ENCODE measurements at regions not wholly inside any gene's neighbourhood (a gene's known extent, or its start where the extent isn't known, plus 50 kb on each side); places are given as distances from the start of the nearest gene placed in this dataset.

DNA sequence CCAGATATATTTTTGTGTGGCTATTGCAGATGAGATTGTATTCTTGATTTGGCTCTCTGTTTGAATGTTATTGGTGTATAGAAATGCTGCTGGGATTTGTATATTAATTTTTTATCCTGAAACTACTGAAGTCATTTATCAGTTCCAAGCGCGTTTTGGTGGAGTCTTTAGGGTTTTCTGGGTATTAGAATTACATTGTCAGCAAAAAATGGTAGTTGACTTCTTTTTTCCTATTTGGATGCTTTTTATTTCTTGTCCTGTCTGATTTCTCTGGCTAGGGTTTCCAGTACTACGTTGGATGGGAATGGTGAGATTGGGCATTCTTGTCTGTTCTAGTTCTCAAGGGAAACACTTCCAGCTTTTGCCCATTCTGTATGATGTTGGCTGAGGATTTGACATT is 415.5 kb upstream of the CHRM2 start:
- H3K4me3 Mint-ChIP-seq = no peak overlapping the region
- Histone ChIP-seq H3K9me3 (ENCODE audit: control extremely low read depth in 1 of 3, control insufficient read depth in 2 of 3, insufficient read depth in 1 of 3, low read length in 2 of 3) (no peaks in the 10 kb centered on the region), H3K4me3 (ENCODE audit: control extremely low read depth in 1 of 5, extremely low read depth in 1 of 5, insufficient read depth in 1 of 5, low read depth in 2 of 5, low read length in 4 of 5) (no peak overlapping the region), H3K27me3 (replicated peaks in 1 of 4; ENCODE audit: control extremely low read depth in 1 of 4, control insufficient read depth in 3 of 4, insufficient read depth in 4 of 4, low read length in 3 of 4) (no peaks in the 10 kb centered on the region), H3K4me1 (ENCODE audit: control insufficient read depth in 2 of 2, insufficient read depth in 2 of 2, low read length in 2 of 2) (no peaks in the 10 kb centered on the region), H3K36me3 (replicated peaks in 1 of 2; ENCODE audit: control extremely low read depth in 1 of 2, control insufficient read depth in 1 of 2, extremely low read depth in 1 of 2, insufficient read depth in 2 of 2, low read length in 1 of 2) (no peaks in the 10 kb centered on the region), H3K79me2 (ENCODE audit: control insufficient read depth, insufficient read depth, low read length) (no peaks in the 10 kb centered on the region), H3K9ac (ENCODE audit: low read length) (no peak overlapping the region), H4K20me1 (ENCODE audit: control insufficient read depth, insufficient read depth, low read length, poor library complexity, severe bottlenecking) (no peaks in the 10 kb centered on the region), H3K4me2 (replicated peaks; ENCODE audit: low read depth, low read length, poor library complexity, severe bottlenecking) (no peak overlapping the region), H3K27ac (ENCODE audit: low read length in 2 of 2) (no peak overlapping the region), H2AFZ (ENCODE audit: insufficient read depth, low read depth, low read length, poor library complexity, severe bottlenecking) (no peak overlapping the region)
- no peak overlapping the region for H3K27ac Mint-ChIP-seq
- no peak for TF ChIP-seq EZH2 (IDR thresholded peaks at IDR 0.05; ENCODE audit: borderline replicate concordance, insufficient read depth, low read depth, low read length, poor library complexity, severe bottlenecking)
- TF ChIP-seq, protein P1, sequence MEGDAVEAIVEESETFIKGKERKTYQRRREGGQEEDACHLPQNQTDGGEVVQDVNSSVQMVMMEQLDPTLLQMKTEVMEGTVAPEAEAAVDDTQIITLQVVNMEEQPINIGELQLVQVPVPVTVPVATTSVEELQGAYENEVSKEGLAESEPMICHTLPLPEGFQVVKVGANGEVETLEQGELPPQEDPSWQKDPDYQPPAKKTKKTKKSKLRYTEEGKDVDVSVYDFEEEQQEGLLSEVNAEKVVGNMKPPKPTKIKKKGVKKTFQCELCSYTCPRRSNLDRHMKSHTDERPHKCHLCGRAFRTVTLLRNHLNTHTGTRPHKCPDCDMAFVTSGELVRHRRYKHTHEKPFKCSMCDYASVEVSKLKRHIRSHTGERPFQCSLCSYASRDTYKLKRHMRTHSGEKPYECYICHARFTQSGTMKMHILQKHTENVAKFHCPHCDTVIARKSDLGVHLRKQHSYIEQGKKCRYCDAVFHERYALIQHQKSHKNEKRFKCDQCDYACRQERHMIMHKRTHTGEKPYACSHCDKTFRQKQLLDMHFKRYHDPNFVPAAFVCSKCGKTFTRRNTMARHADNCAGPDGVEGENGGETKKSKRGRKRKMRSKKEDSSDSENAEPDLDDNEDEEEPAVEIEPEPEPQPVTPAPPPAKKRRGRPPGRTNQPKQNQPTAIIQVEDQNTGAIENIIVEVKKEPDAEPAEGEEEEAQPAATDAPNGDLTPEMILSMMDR (IDR thresholded peaks at IDR 0.05) = no peak
- intact Hi-C loops (cut with micrococcal nuclease) = no loop called here
- peaks cover 4% of the 10 kb centered on the region for H3K9me3 Mint-ChIP-seq (ENCODE audit: insufficient read depth)
- H3K4me1 Mint-ChIP-seq = no peaks in the 10 kb centered on the region
- WGBS (ENCODE audit: insufficient coverage) = 100% methylated on average over 3 of the region's 3 CpGs
- ATAC-seq (ENCODE audit: low read depth) = no peak
- CTCF ChIA-PET = no interaction called here
- no peak for DNase-seq
- POLR2A ChIA-PET = no interaction called here
- H3K27me3 Mint-ChIP-seq = no peaks in the 10 kb centered on the region

DNA sequence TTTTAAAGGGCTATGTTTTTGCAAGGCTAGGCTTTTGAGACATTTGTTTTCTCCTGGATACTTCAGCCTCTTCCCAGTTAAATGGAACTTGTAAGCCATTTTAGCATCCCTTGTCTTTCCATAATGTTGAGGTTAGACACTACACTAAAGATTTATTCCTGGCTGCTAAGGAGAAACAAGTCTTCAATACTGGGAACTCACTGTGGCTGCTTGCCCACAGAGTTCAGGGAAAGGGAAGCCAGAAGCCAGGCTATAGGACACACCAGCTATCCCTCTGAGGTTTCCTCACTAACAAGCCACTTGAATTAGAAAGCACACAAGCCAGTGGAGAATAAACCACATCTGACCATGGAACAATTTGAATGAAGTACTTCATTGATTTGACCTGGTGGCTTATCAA is 421.7 kb upstream of the CHRM2 start:
- Mint-ChIP-seq H3K27ac (no peak overlapping the region), H3K27me3 (no peaks in the 10 kb centered on the region), H3K4me3 (no peak overlapping the region), H3K9me3 (ENCODE audit: insufficient read depth) (peaks cover 2% of the 10 kb centered on the region), H3K4me1 (no peaks in the 10 kb centered on the region)
- Histone ChIP-seq H4K20me1 (ENCODE audit: control insufficient read depth, insufficient read depth, low read length, poor library complexity, severe bottlenecking) (no peaks in the 10 kb centered on the region), H3K4me2 (replicated peaks; ENCODE audit: low read depth, low read length, poor library complexity, severe bottlenecking) (no peak overlapping the region), H3K79me2 (ENCODE audit: control insufficient read depth, insufficient read depth, low read length) (no peaks in the 10 kb centered on the region), H2AFZ (ENCODE audit: insufficient read depth, low read depth, low read length, poor library complexity, severe bottlenecking) (no peak overlapping the region), H3K4me1 (ENCODE audit: control insufficient read depth in 2 of 2, insufficient read depth in 2 of 2, low read length in 2 of 2) (no peaks in the 10 kb centered on the region), H3K27me3 (replicated peaks in 1 of 4; ENCODE audit: control extremely low read depth in 1 of 4, control insufficient read depth in 3 of 4, insufficient read depth in 4 of 4, low read length in 3 of 4) (no peaks in the 10 kb centered on the region), H3K27ac (ENCODE audit: low read length in 2 of 2) (no peak overlapping the region), H3K4me3 (ENCODE audit: control extremely low read depth in 1 of 5, extremely low read depth in 1 of 5, insufficient read depth in 1 of 5, low read depth in 2 of 5, low read length in 4 of 5) (no peak overlapping the region), H3K9ac (ENCODE audit: low read length) (no peak overlapping the region), H3K36me3 (replicated peaks in 1 of 2; ENCODE audit: control extremely low read depth in 1 of 2, control insufficient read depth in 1 of 2, extremely low read depth in 1 of 2, insufficient read depth in 2 of 2, low read length in 1 of 2) (no peaks in the 10 kb centered on the region), H3K9me3 (ENCODE audit: control extremely low read depth in 1 of 3, control insufficient read depth in 2 of 3, insufficient read depth in 1 of 3, low read length in 2 of 3) (no peaks in the 10 kb centered on the region)
- no peak for ATAC-seq (ENCODE audit: low read depth)
- intact Hi-C loops (cut with micrococcal nuclease) = no loop called here
- CTCF ChIA-PET = no interaction called here
- DNase-seq = no peak
- no peak for TF ChIP-seq EZH2 (IDR thresholded peaks at IDR 0.05; ENCODE audit: borderline replicate concordance, insufficient read depth, low read depth, low read length, poor library complexity, severe bottlenecking)
- POLR2A ChIA-PET = no interaction called here

All from B cell (primary cell).